ENCODE measurements at regions not wholly inside any gene's neighbourhood (a gene's known extent, or its start where the extent isn't known, plus 50 kb on each side); places are given as distances from the start of the nearest gene placed in this dataset.

GRCh38 chr6:121652726-121653623 is 217.5 kb downstream of the GJA1 start:
- no peak for TF ChIP-seq POLR2AphosphoS5 (IDR thresholded peaks at IDR 0.05; ENCODE audit: low read depth, low read length)
- TF ChIP-seq, protein P1, sequence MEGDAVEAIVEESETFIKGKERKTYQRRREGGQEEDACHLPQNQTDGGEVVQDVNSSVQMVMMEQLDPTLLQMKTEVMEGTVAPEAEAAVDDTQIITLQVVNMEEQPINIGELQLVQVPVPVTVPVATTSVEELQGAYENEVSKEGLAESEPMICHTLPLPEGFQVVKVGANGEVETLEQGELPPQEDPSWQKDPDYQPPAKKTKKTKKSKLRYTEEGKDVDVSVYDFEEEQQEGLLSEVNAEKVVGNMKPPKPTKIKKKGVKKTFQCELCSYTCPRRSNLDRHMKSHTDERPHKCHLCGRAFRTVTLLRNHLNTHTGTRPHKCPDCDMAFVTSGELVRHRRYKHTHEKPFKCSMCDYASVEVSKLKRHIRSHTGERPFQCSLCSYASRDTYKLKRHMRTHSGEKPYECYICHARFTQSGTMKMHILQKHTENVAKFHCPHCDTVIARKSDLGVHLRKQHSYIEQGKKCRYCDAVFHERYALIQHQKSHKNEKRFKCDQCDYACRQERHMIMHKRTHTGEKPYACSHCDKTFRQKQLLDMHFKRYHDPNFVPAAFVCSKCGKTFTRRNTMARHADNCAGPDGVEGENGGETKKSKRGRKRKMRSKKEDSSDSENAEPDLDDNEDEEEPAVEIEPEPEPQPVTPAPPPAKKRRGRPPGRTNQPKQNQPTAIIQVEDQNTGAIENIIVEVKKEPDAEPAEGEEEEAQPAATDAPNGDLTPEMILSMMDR (IDR thresholded peaks at IDR 0.05): no peak
- TF ChIP-seq, protein P2, sequence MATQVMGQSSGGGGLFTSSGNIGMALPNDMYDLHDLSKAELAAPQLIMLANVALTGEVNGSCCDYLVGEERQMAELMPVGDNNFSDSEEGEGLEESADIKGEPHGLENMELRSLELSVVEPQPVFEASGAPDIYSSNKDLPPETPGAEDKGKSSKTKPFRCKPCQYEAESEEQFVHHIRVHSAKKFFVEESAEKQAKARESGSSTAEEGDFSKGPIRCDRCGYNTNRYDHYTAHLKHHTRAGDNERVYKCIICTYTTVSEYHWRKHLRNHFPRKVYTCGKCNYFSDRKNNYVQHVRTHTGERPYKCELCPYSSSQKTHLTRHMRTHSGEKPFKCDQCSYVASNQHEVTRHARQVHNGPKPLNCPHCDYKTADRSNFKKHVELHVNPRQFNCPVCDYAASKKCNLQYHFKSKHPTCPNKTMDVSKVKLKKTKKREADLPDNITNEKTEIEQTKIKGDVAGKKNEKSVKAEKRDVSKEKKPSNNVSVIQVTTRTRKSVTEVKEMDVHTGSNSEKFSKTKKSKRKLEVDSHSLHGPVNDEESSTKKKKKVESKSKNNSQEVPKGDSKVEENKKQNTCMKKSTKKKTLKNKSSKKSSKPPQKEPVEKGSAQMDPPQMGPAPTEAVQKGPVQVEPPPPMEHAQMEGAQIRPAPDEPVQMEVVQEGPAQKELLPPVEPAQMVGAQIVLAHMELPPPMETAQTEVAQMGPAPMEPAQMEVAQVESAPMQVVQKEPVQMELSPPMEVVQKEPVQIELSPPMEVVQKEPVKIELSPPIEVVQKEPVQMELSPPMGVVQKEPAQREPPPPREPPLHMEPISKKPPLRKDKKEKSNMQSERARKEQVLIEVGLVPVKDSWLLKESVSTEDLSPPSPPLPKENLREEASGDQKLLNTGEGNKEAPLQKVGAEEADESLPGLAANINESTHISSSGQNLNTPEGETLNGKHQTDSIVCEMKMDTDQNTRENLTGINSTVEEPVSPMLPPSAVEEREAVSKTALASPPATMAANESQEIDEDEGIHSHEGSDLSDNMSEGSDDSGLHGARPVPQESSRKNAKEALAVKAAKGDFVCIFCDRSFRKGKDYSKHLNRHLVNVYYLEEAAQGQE (IDR thresholded peaks at IDR 0.05; ENCODE audit: insufficient read depth in 1 of 2, low read depth in 2 of 2, low read length in 1 of 2): no peak

Measured in Panc1 (cell line).